Smooth muscle cell (in vitro differentiated cells): ENCODE measurements at regions not wholly inside any gene's neighbourhood (a gene's known extent, or its start where the extent isn't known, plus 50 kb on each side); places are given as distances from the start of the nearest gene placed in this dataset.

ENCODE experiments used
- DNase-seq: peaks from one replicate; lab custom pipeline; 2025; ENCODE audit not compliant: unreplicated experiment; lab: John Stamatoyannopoulos, UW
- H2AFZ ChIP-seq: fragments of 200-600 bp; sonication (generic); 2 replicates; pipeline ENCODE4 v1.6.0; 2016; ENCODE audit warnings: antibody characterized with exemption, low read depth, mild to moderate bottlenecking
- H3F3A ChIP-seq: fragments of 200-600 bp; sonication (generic); 2 replicates; pipeline ENCODE4 v1.6.0; 2017; ENCODE audit warnings: antibody characterized with exemption, low read depth
- H3K27ac ChIP-seq: fragments of 200-600 bp; sonication (generic); 2 replicates; pipeline ENCODE4 v1.5.1; 2016; ENCODE audit warnings: low read depth, mild to moderate bottlenecking
- H3K27me3 ChIP-seq: fragments of 200-600 bp; sonication (generic); 2 replicates; pipeline ENCODE4 v1.6.1; 2016; ENCODE audit warnings: low read depth, mild to moderate bottlenecking
- H3K36me3 ChIP-seq: fragments of 200-600 bp; sonication (generic); 2 replicates; pipeline ENCODE4 v1.5.1; 2016; ENCODE audit warnings: low read depth
- H3K4me1 ChIP-seq: fragments of 200-600 bp; sonication (generic); 2 replicates; pipeline ENCODE4 v1.5.1; 2016; ENCODE audit warnings: low read depth
- H3K4me2 ChIP-seq: fragments of 200-600 bp; sonication (generic); 2 replicates; pipeline ENCODE4 v1.6.0; 2016; ENCODE audit warnings: mild to moderate bottlenecking
- H3K4me3 ChIP-seq: fragments of 200-600 bp; sonication (generic); 2 replicates; pipeline ENCODE4 v1.5.1; 2016; ENCODE audit warnings: mild to moderate bottlenecking
- H3K79me2 ChIP-seq: fragments of 200-600 bp; sonication (generic); 2 replicates; pipeline ENCODE4 v1.6.0; 2016; ENCODE audit warnings: low read depth, mild to moderate bottlenecking
- H3K9ac ChIP-seq: fragments of 200-600 bp; sonication (generic); 2 replicates; pipeline ENCODE4 v1.6.0; 2016; ENCODE audit warnings: low read depth
- H3K9me3 ChIP-seq: fragments of 200-600 bp; sonication (generic); replicated peaks from 2 replicates; pipeline ENCODE4 v1.5.1; 2016; ENCODE audit warnings: low read depth
- H4K20me1 ChIP-seq: fragments of 200-600 bp; sonication (generic); 2 replicates; pipeline ENCODE4 v1.6.0; 2016; ENCODE audit warnings: low read depth
- whole genome bisulfite sequencing: methylation state at CpG from one replicate; pipeline ENCODE4 v1.1.7; 2016; ENCODE audit warnings: low lambda C conversion rate; 5-methylcytosine and 5-hydroxymethylcytosine counted together
- TF ChIP-seq, protein P1 (sequence below): fragments of 200-600 bp; sonication (generic); IDR thresholded peaks from 2 replicates; pipeline ENCODE4 v1.5.1; 2017; ENCODE audit warnings: borderline replicate concordance, mild to moderate bottlenecking, antibody characterized with exemption; ENCODE audit not compliant: insufficient read depth, poor library complexity, severe bottlenecking

DNA sequence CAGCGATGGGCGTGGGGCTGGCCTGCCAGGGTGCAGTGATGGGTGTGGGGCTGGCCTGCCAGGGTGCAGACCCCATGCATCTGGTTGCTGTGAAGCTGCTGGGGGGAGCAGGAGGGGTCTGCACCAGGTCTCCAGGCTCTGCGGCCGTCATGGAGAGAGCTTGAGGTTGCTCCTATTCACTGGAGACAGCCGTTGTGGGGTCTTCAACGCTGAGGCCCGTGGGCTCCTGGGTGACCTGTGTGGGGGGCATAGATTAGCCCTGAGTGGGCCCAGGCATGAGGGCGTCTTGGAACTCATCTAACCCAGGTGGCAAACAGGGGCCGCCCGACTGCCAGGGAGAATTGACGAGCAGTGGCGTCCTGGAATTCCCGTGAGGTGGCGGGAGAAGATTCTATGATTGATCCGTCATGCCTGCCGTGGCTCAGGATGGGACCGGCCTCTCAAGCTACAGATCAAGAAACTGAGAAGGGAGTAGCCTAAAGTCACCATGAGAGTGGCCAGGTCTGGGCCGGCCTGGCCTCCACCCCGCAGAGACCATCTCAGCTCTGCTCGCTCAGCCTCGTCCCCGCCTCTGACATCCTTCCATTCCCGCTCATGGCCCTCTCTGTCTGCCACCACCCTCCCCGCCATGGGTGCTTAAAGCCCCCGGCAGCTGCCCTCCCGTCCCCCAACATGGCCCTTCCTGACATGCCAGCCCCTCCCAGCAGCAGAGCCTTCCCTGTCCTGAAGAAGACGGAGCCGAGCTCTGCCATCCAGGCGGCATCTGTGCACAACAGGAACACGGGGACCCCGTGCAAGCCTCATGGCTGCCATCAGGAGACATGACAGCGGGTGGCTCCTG, 50.7 kb upstream of the ACSF3 start:
- no peak overlapping the region for H3K27ac ChIP-seq
- no peaks in the 10 kb centered on the region for H3K27me3 ChIP-seq
- H3F3A ChIP-seq = no peaks in the 10 kb centered on the region
- TF ChIP-seq, protein P1, sequence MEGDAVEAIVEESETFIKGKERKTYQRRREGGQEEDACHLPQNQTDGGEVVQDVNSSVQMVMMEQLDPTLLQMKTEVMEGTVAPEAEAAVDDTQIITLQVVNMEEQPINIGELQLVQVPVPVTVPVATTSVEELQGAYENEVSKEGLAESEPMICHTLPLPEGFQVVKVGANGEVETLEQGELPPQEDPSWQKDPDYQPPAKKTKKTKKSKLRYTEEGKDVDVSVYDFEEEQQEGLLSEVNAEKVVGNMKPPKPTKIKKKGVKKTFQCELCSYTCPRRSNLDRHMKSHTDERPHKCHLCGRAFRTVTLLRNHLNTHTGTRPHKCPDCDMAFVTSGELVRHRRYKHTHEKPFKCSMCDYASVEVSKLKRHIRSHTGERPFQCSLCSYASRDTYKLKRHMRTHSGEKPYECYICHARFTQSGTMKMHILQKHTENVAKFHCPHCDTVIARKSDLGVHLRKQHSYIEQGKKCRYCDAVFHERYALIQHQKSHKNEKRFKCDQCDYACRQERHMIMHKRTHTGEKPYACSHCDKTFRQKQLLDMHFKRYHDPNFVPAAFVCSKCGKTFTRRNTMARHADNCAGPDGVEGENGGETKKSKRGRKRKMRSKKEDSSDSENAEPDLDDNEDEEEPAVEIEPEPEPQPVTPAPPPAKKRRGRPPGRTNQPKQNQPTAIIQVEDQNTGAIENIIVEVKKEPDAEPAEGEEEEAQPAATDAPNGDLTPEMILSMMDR = no peak
- no peaks in the 10 kb centered on the region for H4K20me1 ChIP-seq
- no peak overlapping the region for H3K4me2 ChIP-seq
- H3K9me3 ChIP-seq = no peaks in the 10 kb centered on the region
- WGBS = 94% methylated on average over 30 of the region's 32 CpGs
- H3K36me3 ChIP-seq = no peaks in the 10 kb centered on the region
- no peak overlapping the region for H3K9ac ChIP-seq
- H2AFZ ChIP-seq = no peak overlapping the region
- DNase-seq = no peak
- no peaks in the 10 kb centered on the region for H3K79me2 ChIP-seq
- no peaks in the 10 kb centered on the region for H3K4me1 ChIP-seq
- no peak overlapping the region for H3K4me3 ChIP-seq

DNA sequence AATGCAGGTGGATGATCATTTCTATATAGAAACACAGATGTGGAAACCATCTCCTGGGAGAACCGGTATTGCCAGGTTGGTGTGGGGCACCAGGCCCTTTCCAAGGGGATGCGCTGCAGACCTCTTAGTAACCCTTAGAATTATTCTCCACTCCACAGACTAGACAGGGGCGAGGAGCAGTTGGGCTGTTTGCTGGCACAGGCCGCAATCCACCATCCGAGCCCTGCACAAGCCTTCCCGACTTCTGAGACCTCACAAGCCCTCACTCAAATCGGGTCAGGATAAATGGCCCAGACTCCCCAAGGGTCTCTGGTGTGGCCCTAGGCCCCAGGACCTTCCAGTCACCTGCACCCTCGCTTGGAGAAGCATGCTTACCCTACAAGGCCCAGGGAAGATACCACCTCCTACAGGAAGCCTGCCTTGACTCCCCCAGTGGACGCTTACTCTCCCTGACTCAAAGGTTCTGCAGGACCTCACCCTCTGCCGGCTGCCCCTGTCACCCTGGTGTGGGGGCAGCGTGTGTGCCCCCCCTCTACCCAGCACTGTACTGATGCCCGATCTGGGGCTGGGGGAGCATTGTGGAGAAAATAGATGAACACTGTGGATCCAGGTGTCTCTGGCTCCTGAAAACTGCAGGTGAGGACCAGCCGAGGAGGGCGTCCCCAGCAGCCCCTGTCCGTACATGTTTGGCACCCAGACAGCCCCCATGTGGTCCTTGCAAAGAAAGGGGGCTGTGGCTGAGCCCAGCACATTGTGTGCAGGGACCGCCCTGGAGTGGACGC, 49.8 kb upstream of the ACSF3 start:
- no peaks in the 10 kb centered on the region for H3K79me2 ChIP-seq
- H4K20me1 ChIP-seq = no peaks in the 10 kb centered on the region
- H3K27ac ChIP-seq = no peak overlapping the region
- no peaks in the 10 kb centered on the region for H3F3A ChIP-seq
- no peak overlapping the region for H3K9ac ChIP-seq
- TF ChIP-seq, protein P1 = no peak
- WGBS = 88% methylated on average over 17 of the region's 17 CpGs
- no peaks in the 10 kb centered on the region for H3K9me3 ChIP-seq
- no peak overlapping the region for H2AFZ ChIP-seq
- H3K4me1 ChIP-seq = no peaks in the 10 kb centered on the region
- no peaks in the 10 kb centered on the region for H3K36me3 ChIP-seq
- H3K4me3 ChIP-seq = no peak overlapping the region
- no peak for DNase-seq
- no peak overlapping the region for H3K4me2 ChIP-seq
- H3K27me3 ChIP-seq = no peaks in the 10 kb centered on the region
